ENCODE measurements at regions not wholly inside any gene's neighbourhood (a gene's known extent, or its start where the extent isn't known, plus 50 kb on each side); places are given as distances from the start of the nearest gene placed in this dataset.

- TF ChIP-seq POLR2A (IDR thresholded peaks at IDR 0.05) (no peak), CTCF (IDR thresholded peaks at IDR 0.05) (no peak)
Observed at GRCh38 chr22:27674261-27674923, 127.2 kb downstream of the MN1 start.
